Gastrocnemius medialis (tissue), 4 donors: ENCODE measurements at regions not wholly inside any gene's neighbourhood (a gene's known extent, or its start where the extent isn't known, plus 50 kb on each side); places are given as distances from the start of the nearest gene placed in this dataset.

Experiments
- POLR2A ChIP-seq, 2 donors: fragments of 450-650 bp; IDR thresholded peaks; one replicate each; pipeline ENCODE4 v1.6.1; 2017; ENCODE audit warnings: antibody characterized with exemption in 2 of 2, mild to moderate bottlenecking in 2 of 2, moderate library complexity in 2 of 2
- TF ChIP-seq, protein P1 (sequence below), 5 experiments: fragments of 450-650 bp in 3 of 5; fragments of 200-600 bp in 2 of 5; sonication (generic) in 2 of 5; IDR thresholded peaks in 4 of 5; conservative IDR thresholded peaks in 1 of 5; 1 replicate in 4 of 5; 2 replicates in 1 of 5; pipeline ENCODE4 v1.5.1; 2016 to 2019; ENCODE audit warnings: antibody characterized with exemption in 5 of 5, mild to moderate bottlenecking in 3 of 5, moderate library complexity in 3 of 5

DNA sequence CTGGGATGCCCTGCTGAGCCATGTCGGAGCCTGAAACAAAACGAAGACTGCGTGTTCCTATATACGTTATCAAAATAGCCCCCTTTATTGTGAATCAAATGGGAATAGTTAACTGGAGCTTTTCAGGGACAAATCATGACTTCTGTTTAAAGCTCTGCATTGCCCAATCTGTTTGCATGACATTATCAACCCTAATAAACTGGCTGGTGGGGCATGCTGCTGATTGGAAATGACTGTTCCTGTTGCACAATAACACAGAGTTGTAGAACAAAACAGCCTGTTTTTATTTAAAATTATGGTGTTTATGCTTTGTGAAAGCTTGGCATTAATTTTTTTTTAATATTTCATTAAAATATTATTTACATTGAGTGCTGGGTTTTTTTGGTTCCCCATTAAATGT is 215.5 kb downstream of the TMEM167A start:
- no peak for TF ChIP-seq POLR2A (IDR thresholded peaks at IDR 0.05)
- TF ChIP-seq, protein P1, sequence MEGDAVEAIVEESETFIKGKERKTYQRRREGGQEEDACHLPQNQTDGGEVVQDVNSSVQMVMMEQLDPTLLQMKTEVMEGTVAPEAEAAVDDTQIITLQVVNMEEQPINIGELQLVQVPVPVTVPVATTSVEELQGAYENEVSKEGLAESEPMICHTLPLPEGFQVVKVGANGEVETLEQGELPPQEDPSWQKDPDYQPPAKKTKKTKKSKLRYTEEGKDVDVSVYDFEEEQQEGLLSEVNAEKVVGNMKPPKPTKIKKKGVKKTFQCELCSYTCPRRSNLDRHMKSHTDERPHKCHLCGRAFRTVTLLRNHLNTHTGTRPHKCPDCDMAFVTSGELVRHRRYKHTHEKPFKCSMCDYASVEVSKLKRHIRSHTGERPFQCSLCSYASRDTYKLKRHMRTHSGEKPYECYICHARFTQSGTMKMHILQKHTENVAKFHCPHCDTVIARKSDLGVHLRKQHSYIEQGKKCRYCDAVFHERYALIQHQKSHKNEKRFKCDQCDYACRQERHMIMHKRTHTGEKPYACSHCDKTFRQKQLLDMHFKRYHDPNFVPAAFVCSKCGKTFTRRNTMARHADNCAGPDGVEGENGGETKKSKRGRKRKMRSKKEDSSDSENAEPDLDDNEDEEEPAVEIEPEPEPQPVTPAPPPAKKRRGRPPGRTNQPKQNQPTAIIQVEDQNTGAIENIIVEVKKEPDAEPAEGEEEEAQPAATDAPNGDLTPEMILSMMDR (IDR thresholded peaks at IDR 0.05 in 4 of 5, conservative IDR thresholded peaks at IDR 0.05 in 1 of 5) = no peak
